IMR-90 (cell line): ENCODE measurements at regions not wholly inside any gene's neighbourhood (a gene's known extent, or its start where the extent isn't known, plus 50 kb on each side); places are given as distances from the start of the nearest gene placed in this dataset.

ENCODE experiments used
- ATAC-seq: fragments of 200-7000 bp; cut with Tn5 transposase; 2 replicates; pipeline ENCODE4 v1.9.1; 2020; ENCODE audit warnings: low read depth, mild to moderate bottlenecking, moderate library complexity
- BruUV-seq: library from RNA; stranded (reverse); fragments of 400-500 nt; replicated peaks from 2 replicates; lab custom pipeline; 2021; lab: Mats Ljungman, UMichigan
- CTCF ChIA-PET: fragments of 300-600 bp; formaldehyde crosslinking; extraction: SDS; loops from one replicate; lab custom pipeline; 2021; ENCODE audit warnings: antibody characterized with exemption; lab: Yijun Ruan, JAX
- POLR2A ChIA-PET: fragments of 300-600 bp; sonication (Branson Sonifier 250); formaldehyde crosslinking; loops from one replicate; lab custom pipeline; 2022; ENCODE audit warnings: antibody characterized with exemption; ENCODE audit not compliant: unreplicated experiment; lab: Charles Lee
- DNase-seq: peaks from one replicate; pipeline ENCODE4 v3.0.0; 2013
- H2AFZ ChIP-seq: replicated peaks from 2 replicates; pipeline ENCODE3; 2013; ENCODE audit warnings: low read length, mild to moderate bottlenecking; ENCODE audit not compliant: poor library complexity
- H2AK5ac ChIP-seq: 2 replicates; pipeline ENCODE4 v1.6.1; 2013; ENCODE audit warnings: low read depth, low read length, inconsistent platforms
- H2AK9ac ChIP-seq: replicated peaks from 2 replicates; pipeline ENCODE3; 2013; ENCODE audit warnings: mild to moderate bottlenecking, low read depth, low read length, moderate library complexity; ENCODE audit not compliant: poor library complexity
- H2BK120ac ChIP-seq: 2 replicates; pipeline ENCODE4 v1.6.1; 2013; ENCODE audit warnings: low read depth, low read length, inconsistent platforms
- H2BK15ac ChIP-seq: 3 replicates; pipeline ENCODE4 v1.6.1; 2013; ENCODE audit warnings: low read depth, low read length, inconsistent platforms
- H2BK20ac ChIP-seq: 2 replicates; pipeline ENCODE4 v1.6.1; 2013; ENCODE audit warnings: low read depth, mild to moderate bottlenecking, inconsistent platforms, low read length, moderate library complexity
- H2BK5ac ChIP-seq: 2 replicates; pipeline ENCODE4 v1.6.1; 2013; ENCODE audit warnings: mild to moderate bottlenecking, low read depth, low read length, inconsistent platforms; ENCODE audit not compliant: poor library complexity, severe bottlenecking
- H3K14ac ChIP-seq: replicated peaks from 2 replicates; pipeline ENCODE4 v1.6.1; 2013; ENCODE audit warnings: low read depth, low read length, inconsistent platforms
- H3K18ac ChIP-seq: 2 replicates; pipeline ENCODE4 v1.6.1; 2013; ENCODE audit warnings: low read depth, low read length, control low read depth
- H3K23ac ChIP-seq: 2 replicates; pipeline ENCODE4 v1.6.1; 2013; ENCODE audit warnings: low read depth, low read length, inconsistent platforms
- H3K27ac ChIP-seq: 2 replicates; pipeline ENCODE4 v1.5.1; 2013; ENCODE audit warnings: mild to moderate bottlenecking, control low read depth, low read length; ENCODE audit not compliant: insufficient read depth
- H3K27me3 ChIP-seq: 2 replicates; pipeline ENCODE4 v1.6.1; 2013; ENCODE audit warnings: low read length; ENCODE audit not compliant: control insufficient read depth, insufficient read depth
- H3K36me3 ChIP-seq: 2 replicates; pipeline ENCODE4 v1.6.1; 2013; ENCODE audit warnings: low read length, mixed read lengths; ENCODE audit not compliant: control insufficient read depth, insufficient read depth
- H3K4ac ChIP-seq: 2 replicates; pipeline ENCODE4 v1.6.1; 2013; ENCODE audit warnings: low read depth, low read length, inconsistent platforms
- H3K4me1 ChIP-seq: 2 replicates; pipeline ENCODE4 v1.6.1; 2013; ENCODE audit warnings: low read length, mixed read lengths; ENCODE audit not compliant: control insufficient read depth, insufficient read depth
- H3K4me2 ChIP-seq: 2 replicates; pipeline ENCODE4 v1.6.1; 2013; ENCODE audit warnings: low read depth, mild to moderate bottlenecking, control low read depth, low read length, moderate library complexity
- H3K4me3 ChIP-seq: 2 replicates; pipeline ENCODE4 v1.5.1; 2013; ENCODE audit warnings: low read depth, mild to moderate bottlenecking, control low read depth, low read length, moderate library complexity; ENCODE audit not compliant: insufficient read depth
- H3K56ac ChIP-seq: 2 replicates; pipeline ENCODE4 v1.6.1; 2013; ENCODE audit warnings: low read length, inconsistent platforms; ENCODE audit not compliant: insufficient read depth; ENCODE audit errors: extremely low read depth
- H3K79me1 ChIP-seq, 2 experiments: 2 replicates each; pipeline ENCODE4 v1.6.1; 2013; ENCODE audit warnings: low read length in 2 of 2, inconsistent platforms in 1 of 2, low read depth in 1 of 2
- H3K9ac ChIP-seq: 2 replicates; pipeline ENCODE4 v1.6.1; 2013; ENCODE audit warnings: low read depth, low read length, control low read depth
- H3K9me1 ChIP-seq: 2 replicates; pipeline ENCODE4 v1.6.1; 2013; ENCODE audit warnings: low read length, inconsistent platforms; ENCODE audit not compliant: insufficient read depth
- H3K9me3 ChIP-seq: 2 replicates; pipeline ENCODE4 v1.6.1; 2013; ENCODE audit warnings: low read length; ENCODE audit not compliant: control insufficient read depth, insufficient read depth
- H4K20me1 ChIP-seq: 2 replicates; pipeline ENCODE4 v1.6.1; 2013; ENCODE audit warnings: low read length, inconsistent platforms; ENCODE audit not compliant: insufficient read depth
- H4K5ac ChIP-seq: 2 replicates; pipeline ENCODE4 v1.6.1; 2013; ENCODE audit warnings: mild to moderate bottlenecking, low read depth, low read length, control low read depth
- H4K8ac ChIP-seq, 2 experiments: 2 replicates each; pipeline ENCODE4 v1.6.1; 2013; ENCODE audit warnings: low read depth in 2 of 2, low read length in 2 of 2, control low read depth in 1 of 2, inconsistent platforms in 1 of 2
- H4K91ac ChIP-seq: 2 replicates; pipeline ENCODE4 v1.6.1; 2013; ENCODE audit warnings: low read depth, low read length, inconsistent platforms; ENCODE audit not compliant: insufficient read depth
- CEBPB ChIP-seq: IDR thresholded peaks from 2 replicates; pipeline ENCODE4 v1.6.1; 2012; ENCODE audit warnings: low read depth, low read length, improper control_type of control experiment
- CTCF ChIP-seq: conservative IDR thresholded peaks from 2 replicates; pipeline ENCODE4 v1.5.1; 2012; ENCODE audit warnings: mild to moderate bottlenecking, low read depth, low read length, improper control_type of control experiment
- ELK1 ChIP-seq: fragments of 150-350 bp; IDR thresholded peaks from 2 replicates; pipeline ENCODE4 v1.6.1; 2016; ENCODE audit warnings: low read depth, mild to moderate bottlenecking, low read length, moderate library complexity, borderline replicate concordance
- FOS ChIP-seq: fragments of 150-350 bp; IDR thresholded peaks from 2 replicates; pipeline ENCODE4 v1.6.1; 2016; ENCODE audit warnings: low read depth, low read length
- MAFK ChIP-seq: IDR thresholded peaks from 2 replicates; pipeline ENCODE4 v1.6.1; 2012; ENCODE audit warnings: low read depth, low read length, improper control_type of control experiment
- MAZ ChIP-seq: IDR thresholded peaks from 2 replicates; pipeline ENCODE4 v1.6.1; 2012; ENCODE audit warnings: low read depth, mild to moderate bottlenecking, low read length, improper control_type of control experiment, moderate library complexity, borderline replicate concordance
- MXI1 ChIP-seq: IDR thresholded peaks from 2 replicates; pipeline ENCODE4 v1.6.1; 2012; ENCODE audit warnings: low read depth, mild to moderate bottlenecking, low read length, moderate library complexity, borderline replicate concordance
- RAD21 ChIP-seq: IDR thresholded peaks from 2 replicates; pipeline ENCODE4 v1.6.1; 2012; ENCODE audit warnings: low read length, improper control_type of control experiment
- RFX5 ChIP-seq: IDR thresholded peaks from 2 replicates; pipeline ENCODE4 v1.8.0; 2012; ENCODE audit warnings: low read depth, mild to moderate bottlenecking, low read length, moderate library complexity
- USF2 ChIP-seq: fragments of 150-350 bp; IDR thresholded peaks from 2 replicates; pipeline ENCODE4 v1.6.1; 2017; ENCODE audit warnings: mild to moderate bottlenecking, antibody characterized with exemption, low read length, low read depth
- WGBS, 2 experiments: methylation state at CpG; one replicate each; pipeline versions ENCODE4 v1.1.5 to v1.1.7; 2013; ENCODE audit warnings: missing lambda C conversion rate in 2 of 2; ENCODE audit not compliant: insufficient read length in 1 of 2; ENCODE audit errors: extremely low coverage in 2 of 2; 5-methylcytosine and 5-hydroxymethylcytosine counted together
- dilution Hi-C: fragments of 300-500 bp; cut with HindIII; formaldehyde crosslinking; loops from one replicate; pipeline ENCODE4 v1.14.3; 2018; ENCODE audit warnings: low sequenced_read_pairs; ENCODE audit not compliant: unreplicated experiment
- in situ Hi-C: fragments of 300-500 bp; cut with MboI; formaldehyde crosslinking; loops from 3 replicates; pipeline ENCODE4 v1.14.3; 2019; ENCODE audit warnings: low sequenced_read_pairs, inconsistent platforms, mixed read lengths
- intact Hi-C: fragments of 100-400 bp; cut with micrococcal nuclease; formaldehyde crosslinking; loops from 2 replicates; pipeline ENCODE4 v1.10.0; 2022

- Histone ChIP-seq H3K4me1 (no peaks in the 10 kb centered on the region), H3K9me1 (no peaks in the 10 kb centered on the region; the same call in 1 of the 2 replicates), H2BK5ac (no peak overlapping the region), H3K27me3 (no peaks in the 10 kb centered on the region), H4K8ac (no peak overlapping the region), H3K27ac (no peak overlapping the region), H3K79me1 (no peaks in the 10 kb centered on the region), H2BK120ac (no peak overlapping the region), H3K4me2 (no peak overlapping the region), H2BK15ac (no peak overlapping the region), H4K5ac (no peak overlapping the region), H3K14ac (no peak overlapping the region), H3K4me3 (no peak overlapping the region), H3K23ac (no peak overlapping the region), H3K56ac (no peak overlapping the region), H3K9ac (no peak overlapping the region), H2AK9ac (no peak overlapping the region), H3K4ac (no peak overlapping the region), H2AK5ac (no peak overlapping the region), H4K91ac (no peak overlapping the region), H3K9me3 (no peaks in the 10 kb centered on the region), H2AFZ (no peak overlapping the region), H3K36me3 (no peaks in the 10 kb centered on the region), H2BK20ac (no peak overlapping the region), H4K20me1 (no peaks in the 10 kb centered on the region), H3K18ac (no peak overlapping the region)
- intact Hi-C loops (no loop called here), in situ Hi-C loops (no loop called here), dilution Hi-C loops (no loop called here)
- ChIA-PET CTCF (interaction anchor here (0.5 kb wide), 1 partner anchor 21 kb away, joined by 4 read pairs; no protein-coding TSS in a partner anchor), POLR2A (no interaction called here)
- DNase-seq (peak; percentile 11), ATAC-seq (no peak)
- no CpG with 5 or more reads among the region's 7 CpGs for WGBS, 2 experiments
- no TSS peak for BruUV-seq
- TF ChIP-seq RFX5 (no peak), RAD21 (no peak), ELK1 (no peak), MAZ (no peak), CEBPB (no peak), CTCF (no peak), MAFK (no peak), USF2 (no peak), MXI1 (no peak), FOS (no peak)
Measured at GRCh38 chr21:35674895-35675470, 385.3 kb downstream of the SETD4 start.
